MCF 10A (cell line): ENCODE measurements at regions not wholly inside any gene's neighbourhood (a gene's known extent, or its start where the extent isn't known, plus 50 kb on each side); places are given as distances from the start of the nearest gene placed in this dataset.

Experiments used
- BruUV-seq: library from RNA; stranded (reverse); fragments of 400-500 nt; replicated peaks from 2 replicates; lab custom pipeline; 2021; lab: Mats Ljungman, UMichigan
- CTCF ChIA-PET: fragments of 300-600 bp; sonication (Branson Sonifier 250); formaldehyde crosslinking; extraction: SDS; loops from one replicate; lab custom pipeline; 2021; ENCODE audit warnings: antibody characterized with exemption, inconsistent platforms; lab: Yijun Ruan, JAX
- POLR2A ChIA-PET: fragments of 300-600, 350-650 bp; sonication (Branson Sonifier 250); formaldehyde crosslinking; extraction: SDS; loops from one replicate; lab custom pipeline; 2020; ENCODE audit warnings: antibody characterized with exemption, inconsistent platforms; lab: Yijun Ruan, JAX
- DNase-seq: peaks from one replicate; pipeline ENCODE4 v3.0.0-alpha.2; 2018; ENCODE audit not compliant: unreplicated experiment
- H3K27ac Mint-ChIP-seq: one replicate; pipeline ENCODE4 v1.8.0; 2022; ENCODE audit warnings: mild to moderate bottlenecking, low read depth, mixed read lengths; ENCODE audit not compliant: unreplicated experiment
- H3K27me3 Mint-ChIP-seq: one replicate; pipeline ENCODE4 v1.8.0; 2022; ENCODE audit warnings: mixed read lengths; ENCODE audit not compliant: insufficient read depth, unreplicated experiment
- H3K36me3 Mint-ChIP-seq: one replicate; pipeline ENCODE4 v1.8.0; 2022; ENCODE audit warnings: mild to moderate bottlenecking, moderate library complexity, mixed read lengths; ENCODE audit not compliant: insufficient read depth, unreplicated experiment
- H3K4me1 Mint-ChIP-seq: one replicate; pipeline ENCODE4 v1.8.0; 2022; ENCODE audit warnings: mixed read lengths; ENCODE audit not compliant: insufficient read depth, unreplicated experiment
- H3K4me3 Mint-ChIP-seq: one replicate; pipeline ENCODE4 v1.8.0; 2022; ENCODE audit warnings: mild to moderate bottlenecking, moderate library complexity, mixed read lengths; ENCODE audit not compliant: unreplicated experiment
- H3K9me3 Mint-ChIP-seq: one replicate; pipeline ENCODE4 v1.8.0; 2022; ENCODE audit warnings: mixed read lengths; ENCODE audit not compliant: unreplicated experiment
- CTCF ChIP-seq: fragments of 200-600 bp; IDR thresholded peaks from one replicate; pipeline ENCODE4 v1.8.0; 2022; ENCODE audit warnings: antibody characterized with exemption, mild to moderate bottlenecking; ENCODE audit not compliant: unreplicated experiment
- intact Hi-C: fragments of 100-400 bp; cut with micrococcal nuclease; formaldehyde crosslinking; loops from 2 replicates; pipeline ENCODE4 v1.14.1; 2022

- BruUV-seq: no TSS peak
- Mint-ChIP-seq H3K4me3 (no peak overlapping the region), H3K27ac (no peak overlapping the region), H3K9me3 (no peaks in the 10 kb centered on the region), H3K27me3 (no peaks in the 10 kb centered on the region), H3K4me1 (peaks cover 2% of the 10 kb centered on the region), H3K36me3 (no peaks in the 10 kb centered on the region)
- CTCF ChIA-PET: interaction anchor here (0.6 kb wide), 2 partner anchors 213 to 1369 kb away, joined by 3 to 5 read pairs; no protein-coding TSS in a partner anchor
- no peak for DNase-seq
- no peak for TF ChIP-seq CTCF
- POLR2A ChIA-PET: no interaction called here
- intact Hi-C loops: loop anchor here (10.0 kb wide), 1 partner anchor 548 kb away; the partner anchor contains the start of gene SOX4
These were observed 154.0 kb downstream of the PRL start for GRCh38 chr6:22142856-22143255.

- ChIA-PET CTCF (interaction anchor here (0.6 kb wide), 2 partner anchors 120 to 761 kb away, joined by 3 read pairs; no protein-coding TSS in a partner anchor), POLR2A (no interaction called here)
- Mint-ChIP-seq H3K27me3 (no peaks in the 10 kb centered on the region), H3K4me1 (peaks cover 11% of the 10 kb centered on the region), H3K36me3 (no peaks in the 10 kb centered on the region), H3K4me3 (no peak overlapping the region), H3K27ac (no peak overlapping the region), H3K9me3 (no peaks in the 10 kb centered on the region)
- intact Hi-C loops: loop anchor here (10.0 kb wide), 1 partner anchor 551 kb away; the partner anchor contains the start of gene SOX4
- DNase-seq: no peak
- TF ChIP-seq CTCF: no peak
- BruUV-seq: no TSS peak
These were observed 151.5 kb downstream of the PRL start for GRCh38 chr6:22145376-22145775.

GRCh38 chr6:22145823-22146677 is 150.8 kb downstream of the PRL start:
- ChIA-PET POLR2A (no interaction called here), CTCF (interaction anchor here (0.6 kb wide), 3 partner anchors 80 to 761 kb away, joined by 3 read pairs; no protein-coding TSS in a partner anchor)
- H3K36me3 Mint-ChIP-seq: no peaks in the 10 kb centered on the region
- no peak overlapping the region for H3K4me3 Mint-ChIP-seq
- H3K27ac Mint-ChIP-seq: no peak overlapping the region
- intact Hi-C loops: loop anchor here (10.0 kb wide), 1 partner anchor 551 kb away; the partner anchor contains the start of gene SOX4
- H3K4me1 Mint-ChIP-seq: peaks cover 11% of the 10 kb centered on the region
- no peaks in the 10 kb centered on the region for H3K9me3 Mint-ChIP-seq
- no TSS peak for BruUV-seq
- H3K27me3 Mint-ChIP-seq: no peaks in the 10 kb centered on the region
- peak; percentile 1 for DNase-seq
- TF ChIP-seq CTCF: no peak

- Mint-ChIP-seq H3K36me3 (no peaks in the 10 kb centered on the region), H3K27me3 (no peaks in the 10 kb centered on the region), H3K27ac (no peak overlapping the region), H3K9me3 (no peaks in the 10 kb centered on the region), H3K4me1 (peaks cover 11% of the 10 kb centered on the region), H3K4me3 (no peak overlapping the region)
- POLR2A ChIA-PET: no interaction called here
- intact Hi-C loops: loop anchor here (10.0 kb wide), 1 partner anchor 552 kb away; the partner anchor contains the start of gene SOX4
- DNase-seq: no peak
- TF ChIP-seq CTCF: no peak
- no TSS peak for BruUV-seq
- CTCF ChIA-PET: interaction anchor here (0.6 kb wide), 1 partner anchor 80 kb away, joined by 3 read pairs; no protein-coding TSS in a partner anchor
These were observed 150.2 kb downstream of the PRL start for GRCh38 chr6:22146678-22146930.
